ENCODE measurements at regions not wholly inside any gene's neighbourhood (a gene's known extent, or its start where the extent isn't known, plus 50 kb on each side); places are given as distances from the start of the nearest gene placed in this dataset.

DNA sequence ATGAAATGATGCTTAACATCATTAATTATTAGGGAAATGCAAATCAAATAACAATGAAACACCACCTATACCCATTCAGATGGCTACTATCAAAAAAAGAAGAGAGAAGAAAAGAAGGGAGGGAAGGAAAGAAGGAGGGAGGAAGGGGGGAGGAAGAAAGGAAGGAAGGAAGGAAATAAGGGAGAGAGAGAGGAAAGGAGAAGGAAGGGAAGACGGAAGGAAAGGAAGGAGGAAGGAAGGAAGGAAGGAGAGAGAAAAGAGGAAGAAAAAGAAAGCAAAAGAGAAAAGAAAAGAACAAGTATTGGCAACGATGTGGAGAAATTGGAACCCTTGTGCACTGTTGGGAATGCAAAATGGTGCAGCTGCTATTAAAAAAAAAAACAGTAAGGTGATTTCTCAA, 363.3 kb downstream of the TNS1 start (continued):
- TF ChIP-seq, protein P1, sequence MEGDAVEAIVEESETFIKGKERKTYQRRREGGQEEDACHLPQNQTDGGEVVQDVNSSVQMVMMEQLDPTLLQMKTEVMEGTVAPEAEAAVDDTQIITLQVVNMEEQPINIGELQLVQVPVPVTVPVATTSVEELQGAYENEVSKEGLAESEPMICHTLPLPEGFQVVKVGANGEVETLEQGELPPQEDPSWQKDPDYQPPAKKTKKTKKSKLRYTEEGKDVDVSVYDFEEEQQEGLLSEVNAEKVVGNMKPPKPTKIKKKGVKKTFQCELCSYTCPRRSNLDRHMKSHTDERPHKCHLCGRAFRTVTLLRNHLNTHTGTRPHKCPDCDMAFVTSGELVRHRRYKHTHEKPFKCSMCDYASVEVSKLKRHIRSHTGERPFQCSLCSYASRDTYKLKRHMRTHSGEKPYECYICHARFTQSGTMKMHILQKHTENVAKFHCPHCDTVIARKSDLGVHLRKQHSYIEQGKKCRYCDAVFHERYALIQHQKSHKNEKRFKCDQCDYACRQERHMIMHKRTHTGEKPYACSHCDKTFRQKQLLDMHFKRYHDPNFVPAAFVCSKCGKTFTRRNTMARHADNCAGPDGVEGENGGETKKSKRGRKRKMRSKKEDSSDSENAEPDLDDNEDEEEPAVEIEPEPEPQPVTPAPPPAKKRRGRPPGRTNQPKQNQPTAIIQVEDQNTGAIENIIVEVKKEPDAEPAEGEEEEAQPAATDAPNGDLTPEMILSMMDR (conservative IDR thresholded peaks at IDR 0.05; ENCODE audit: low read depth in 2 of 2): no peak
- TF ChIP-seq NANOG (IDR thresholded peaks at IDR 0.05; ENCODE audit: borderline replicate concordance) (no peak), STAT1 (IDR thresholded peaks at IDR 0.05; ENCODE audit: unreplicated experiment) (no peak), JUNB (IDR thresholded peaks at IDR 0.05; ENCODE audit: unreplicated experiment) (no peak), EZH2phosphoT487 (IDR thresholded peaks at IDR 0.05; ENCODE audit: unreplicated experiment) (no peak), EZH2 (IDR thresholded peaks at IDR 0.05; ENCODE audit: low read depth, unreplicated experiment) (no peak), CREB1 (CRISPR knock-in tag; IDR thresholded peaks at IDR 0.05; ENCODE audit: low read depth) (no peak), ZNF331 (CRISPR knock-in tag; IDR thresholded peaks at IDR 0.05; ENCODE audit: low read depth) (no peak), ZNF114 (CRISPR knock-in tag; IDR thresholded peaks at IDR 0.05) (no peak)
- TF ChIP-seq, protein P2, sequence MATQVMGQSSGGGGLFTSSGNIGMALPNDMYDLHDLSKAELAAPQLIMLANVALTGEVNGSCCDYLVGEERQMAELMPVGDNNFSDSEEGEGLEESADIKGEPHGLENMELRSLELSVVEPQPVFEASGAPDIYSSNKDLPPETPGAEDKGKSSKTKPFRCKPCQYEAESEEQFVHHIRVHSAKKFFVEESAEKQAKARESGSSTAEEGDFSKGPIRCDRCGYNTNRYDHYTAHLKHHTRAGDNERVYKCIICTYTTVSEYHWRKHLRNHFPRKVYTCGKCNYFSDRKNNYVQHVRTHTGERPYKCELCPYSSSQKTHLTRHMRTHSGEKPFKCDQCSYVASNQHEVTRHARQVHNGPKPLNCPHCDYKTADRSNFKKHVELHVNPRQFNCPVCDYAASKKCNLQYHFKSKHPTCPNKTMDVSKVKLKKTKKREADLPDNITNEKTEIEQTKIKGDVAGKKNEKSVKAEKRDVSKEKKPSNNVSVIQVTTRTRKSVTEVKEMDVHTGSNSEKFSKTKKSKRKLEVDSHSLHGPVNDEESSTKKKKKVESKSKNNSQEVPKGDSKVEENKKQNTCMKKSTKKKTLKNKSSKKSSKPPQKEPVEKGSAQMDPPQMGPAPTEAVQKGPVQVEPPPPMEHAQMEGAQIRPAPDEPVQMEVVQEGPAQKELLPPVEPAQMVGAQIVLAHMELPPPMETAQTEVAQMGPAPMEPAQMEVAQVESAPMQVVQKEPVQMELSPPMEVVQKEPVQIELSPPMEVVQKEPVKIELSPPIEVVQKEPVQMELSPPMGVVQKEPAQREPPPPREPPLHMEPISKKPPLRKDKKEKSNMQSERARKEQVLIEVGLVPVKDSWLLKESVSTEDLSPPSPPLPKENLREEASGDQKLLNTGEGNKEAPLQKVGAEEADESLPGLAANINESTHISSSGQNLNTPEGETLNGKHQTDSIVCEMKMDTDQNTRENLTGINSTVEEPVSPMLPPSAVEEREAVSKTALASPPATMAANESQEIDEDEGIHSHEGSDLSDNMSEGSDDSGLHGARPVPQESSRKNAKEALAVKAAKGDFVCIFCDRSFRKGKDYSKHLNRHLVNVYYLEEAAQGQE (IDR thresholded peaks at IDR 0.05; ENCODE audit: unreplicated experiment): no peak
- TF ChIP-seq, protein P3, sequence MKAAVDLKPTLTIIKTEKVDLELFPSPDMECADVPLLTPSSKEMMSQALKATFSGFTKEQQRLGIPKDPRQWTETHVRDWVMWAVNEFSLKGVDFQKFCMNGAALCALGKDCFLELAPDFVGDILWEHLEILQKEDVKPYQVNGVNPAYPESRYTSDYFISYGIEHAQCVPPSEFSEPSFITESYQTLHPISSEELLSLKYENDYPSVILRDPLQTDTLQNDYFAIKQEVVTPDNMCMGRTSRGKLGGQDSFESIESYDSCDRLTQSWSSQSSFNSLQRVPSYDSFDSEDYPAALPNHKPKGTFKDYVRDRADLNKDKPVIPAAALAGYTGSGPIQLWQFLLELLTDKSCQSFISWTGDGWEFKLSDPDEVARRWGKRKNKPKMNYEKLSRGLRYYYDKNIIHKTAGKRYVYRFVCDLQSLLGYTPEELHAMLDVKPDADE (IDR thresholded peaks at IDR 0.05): no peak

DNA sequence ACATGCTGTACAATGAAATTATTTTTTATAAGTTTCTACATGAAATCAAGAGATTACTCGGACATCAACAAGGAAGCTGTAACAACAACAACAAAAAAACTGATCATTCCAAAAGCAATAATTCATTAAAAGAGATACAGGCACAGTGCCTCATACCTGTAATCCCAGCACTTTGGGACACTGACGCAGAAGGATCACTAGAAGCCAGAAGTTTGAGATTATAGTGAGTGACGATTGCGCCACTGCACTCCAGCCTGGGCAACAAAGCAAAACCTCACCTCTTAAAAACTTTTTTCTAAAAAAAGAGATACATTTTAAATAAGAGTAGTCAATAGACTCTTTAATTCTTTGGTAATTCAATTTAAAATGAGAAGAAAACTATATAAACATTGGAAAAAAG, 364.3 kb downstream of the TNS1 start:
- DNase-seq (ENCODE audit: low spot score) (no peak), ATAC-seq (no peak)
- Mint-ChIP-seq H3K36me3 (ENCODE audit: low read depth) (no peaks in the 10 kb centered on the region), H3K4me3 (no peak overlapping the region), H3K4me1 (no peaks in the 10 kb centered on the region), H3K27ac (no peak overlapping the region), H3K27me3 (ENCODE audit: insufficient read depth, low read depth, poor library complexity) (peaks cover 5% of the 10 kb centered on the region), H3K9me3 (no peaks in the 10 kb centered on the region)
- Histone ChIP-seq H3K4me1 (ENCODE audit: insufficient read depth) (no peaks in the 10 kb centered on the region), H3F3A (replicated peaks; ENCODE audit: low read depth) (no peaks in the 10 kb centered on the region), H3K79me2 (replicated peaks; ENCODE audit: insufficient read depth) (no peaks in the 10 kb centered on the region), H3K9me2 (ENCODE audit: insufficient read depth) (peaks cover 12% of the 10 kb centered on the region), H3K4me2 (no peak overlapping the region), H3K27me3 (ENCODE audit: insufficient read depth) (no peaks in the 10 kb centered on the region), H3K27ac (ENCODE audit: low read depth) (no peak overlapping the region), H3K4me3 (no peak overlapping the region), H2AFZ (no peak overlapping the region), H3K36me3 (ENCODE audit: insufficient read depth) (no peaks in the 10 kb centered on the region), H4K20me1 (replicated peaks; ENCODE audit: insufficient read depth) (no peaks in the 10 kb centered on the region)
- TF ChIP-seq, protein P3 (IDR thresholded peaks at IDR 0.05): no peak
- TF ChIP-seq POLR2AphosphoS5 (IDR thresholded peaks at IDR 0.05; ENCODE audit: low read depth) (no peak), ZNF114 (CRISPR knock-in tag; IDR thresholded peaks at IDR 0.05) (no peak), ZNF331 (CRISPR knock-in tag; IDR thresholded peaks at IDR 0.05; ENCODE audit: low read depth) (no peak), EZH2 (IDR thresholded peaks at IDR 0.05; ENCODE audit: low read depth, unreplicated experiment) (no peak), STAT1 (IDR thresholded peaks at IDR 0.05; ENCODE audit: unreplicated experiment) (no peak)
- TF ChIP-seq, protein P2 (IDR thresholded peaks at IDR 0.05; ENCODE audit: unreplicated experiment): no peak
